ENCODE measurements at regions not wholly inside any gene's neighbourhood (a gene's known extent, or its start where the extent isn't known, plus 50 kb on each side); places are given as distances from the start of the nearest gene placed in this dataset.

DNA sequence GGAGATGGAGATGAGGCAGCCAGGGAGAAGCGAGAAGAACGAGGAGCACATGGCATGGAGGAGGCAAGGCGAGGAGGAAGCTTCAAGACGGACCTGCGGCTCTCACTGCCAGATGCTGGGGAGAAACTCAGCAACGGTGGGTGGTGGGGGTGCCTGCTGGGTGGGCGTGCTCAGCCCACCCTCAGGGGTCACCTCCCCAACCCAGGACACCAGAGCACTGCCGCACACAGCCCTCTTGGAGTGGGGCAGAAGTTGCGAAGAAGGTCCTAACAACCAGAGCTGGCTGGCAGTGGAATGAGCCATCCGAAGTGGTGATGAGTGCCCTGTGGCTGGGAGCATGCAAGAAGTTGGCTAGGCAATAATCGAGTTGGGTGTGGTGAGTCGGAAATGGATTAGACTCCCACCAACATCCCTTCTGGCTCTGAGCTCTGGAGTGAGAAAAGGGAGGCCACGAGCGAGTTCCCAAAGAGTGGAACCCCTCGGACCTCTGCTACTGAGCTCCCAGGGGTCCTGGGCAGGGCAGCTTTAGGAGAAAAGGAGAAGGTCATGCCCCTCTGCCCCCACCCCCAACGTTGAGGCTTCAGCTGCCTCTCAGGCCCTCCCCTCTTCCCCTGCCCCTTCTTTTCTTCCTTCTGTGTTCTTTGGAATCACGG lies 212.7 kb upstream of the MVB12B start:
- no peak for TF ChIP-seq POLR2AphosphoS5 (IDR thresholded peaks at IDR 0.05; ENCODE audit: low read depth, low read length)
- TF ChIP-seq, protein P1, sequence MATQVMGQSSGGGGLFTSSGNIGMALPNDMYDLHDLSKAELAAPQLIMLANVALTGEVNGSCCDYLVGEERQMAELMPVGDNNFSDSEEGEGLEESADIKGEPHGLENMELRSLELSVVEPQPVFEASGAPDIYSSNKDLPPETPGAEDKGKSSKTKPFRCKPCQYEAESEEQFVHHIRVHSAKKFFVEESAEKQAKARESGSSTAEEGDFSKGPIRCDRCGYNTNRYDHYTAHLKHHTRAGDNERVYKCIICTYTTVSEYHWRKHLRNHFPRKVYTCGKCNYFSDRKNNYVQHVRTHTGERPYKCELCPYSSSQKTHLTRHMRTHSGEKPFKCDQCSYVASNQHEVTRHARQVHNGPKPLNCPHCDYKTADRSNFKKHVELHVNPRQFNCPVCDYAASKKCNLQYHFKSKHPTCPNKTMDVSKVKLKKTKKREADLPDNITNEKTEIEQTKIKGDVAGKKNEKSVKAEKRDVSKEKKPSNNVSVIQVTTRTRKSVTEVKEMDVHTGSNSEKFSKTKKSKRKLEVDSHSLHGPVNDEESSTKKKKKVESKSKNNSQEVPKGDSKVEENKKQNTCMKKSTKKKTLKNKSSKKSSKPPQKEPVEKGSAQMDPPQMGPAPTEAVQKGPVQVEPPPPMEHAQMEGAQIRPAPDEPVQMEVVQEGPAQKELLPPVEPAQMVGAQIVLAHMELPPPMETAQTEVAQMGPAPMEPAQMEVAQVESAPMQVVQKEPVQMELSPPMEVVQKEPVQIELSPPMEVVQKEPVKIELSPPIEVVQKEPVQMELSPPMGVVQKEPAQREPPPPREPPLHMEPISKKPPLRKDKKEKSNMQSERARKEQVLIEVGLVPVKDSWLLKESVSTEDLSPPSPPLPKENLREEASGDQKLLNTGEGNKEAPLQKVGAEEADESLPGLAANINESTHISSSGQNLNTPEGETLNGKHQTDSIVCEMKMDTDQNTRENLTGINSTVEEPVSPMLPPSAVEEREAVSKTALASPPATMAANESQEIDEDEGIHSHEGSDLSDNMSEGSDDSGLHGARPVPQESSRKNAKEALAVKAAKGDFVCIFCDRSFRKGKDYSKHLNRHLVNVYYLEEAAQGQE (IDR thresholded peaks at IDR 0.05; ENCODE audit: insufficient read depth in 1 of 2, low read depth in 2 of 2, low read length in 2 of 2): no peak

Data from PFSK-1 (cell line).